ENCODE measurements at regions not wholly inside any gene's neighbourhood (a gene's known extent, or its start where the extent isn't known, plus 50 kb on each side); places are given as distances from the start of the nearest gene placed in this dataset.

GRCh38 chr4:67273666-67274065 lies 271.6 kb downstream of the CENPC start:
- Histone ChIP-seq H3K27ac (replicated peaks) (no peak overlapping the region), H3K4me3 (replicated peaks; ENCODE audit: insufficient read depth, low read length) (no peak overlapping the region), H3K27me3 (ENCODE audit: insufficient read depth, poor library complexity, severe bottlenecking) (no peaks in the 10 kb centered on the region)
- no peak for TF ChIP-seq REST (IDR thresholded peaks at IDR 0.05; ENCODE audit: insufficient replicate concordance, low read depth)
- TF ChIP-seq GABPA (IDR thresholded peaks at IDR 0.05; ENCODE audit: low read depth) = no peak
- no peak for TF ChIP-seq CTCF (IDR thresholded peaks at IDR 0.05; ENCODE audit: insufficient read depth, low read length)
- TF ChIP-seq POLR2AphosphoS5 (IDR thresholded peaks at IDR 0.05; ENCODE audit: low read depth) = no peak
- no peak for TF ChIP-seq SPI1 (IDR thresholded peaks at IDR 0.05; ENCODE audit: borderline replicate concordance, low read depth)
- no peak for DNase-seq (ENCODE audit: low read depth in 1 of 2, low spot score in 1 of 2)

- no peak overlapping the region for H3K4me3 ChIP-seq (replicated peaks; ENCODE audit: insufficient read depth, low read length)
- H3K27me3 ChIP-seq (ENCODE audit: insufficient read depth, poor library complexity, severe bottlenecking) = no peaks in the 10 kb centered on the region
- no peak overlapping the region for H3K27ac ChIP-seq (replicated peaks)
- no peak for TF ChIP-seq SPI1 (IDR thresholded peaks at IDR 0.05; ENCODE audit: borderline replicate concordance, low read depth)
- no peak for TF ChIP-seq REST (IDR thresholded peaks at IDR 0.05; ENCODE audit: insufficient replicate concordance, low read depth)
- no peak for TF ChIP-seq CTCF (IDR thresholded peaks at IDR 0.05; ENCODE audit: insufficient read depth, low read length)
- no peak for DNase-seq (ENCODE audit: low read depth in 1 of 2, low spot score in 1 of 2)
These were observed 283.3 kb downstream of the CENPC start for GRCh38 chr4:67261971-67262370.

GRCh38 chr4:67256388-67257043 lies 288.8 kb downstream of the CENPC start:
- Histone ChIP-seq H3K27me3 (ENCODE audit: insufficient read depth, poor library complexity, severe bottlenecking) (no peaks in the 10 kb centered on the region), H3K27ac (replicated peaks) (no peak overlapping the region), H3K4me3 (replicated peaks; ENCODE audit: insufficient read depth, low read length) (no peak overlapping the region)
- no peak for TF ChIP-seq CTCF (IDR thresholded peaks at IDR 0.05; ENCODE audit: insufficient read depth, low read length)
- TF ChIP-seq GABPA (IDR thresholded peaks at IDR 0.05; ENCODE audit: low read depth) = no peak
- TF ChIP-seq SPI1 (IDR thresholded peaks at IDR 0.05; ENCODE audit: borderline replicate concordance, low read depth) = no peak
- TF ChIP-seq REST (IDR thresholded peaks at IDR 0.05; ENCODE audit: insufficient replicate concordance, low read depth) = no peak
- TF ChIP-seq POLR2AphosphoS5 (IDR thresholded peaks at IDR 0.05; ENCODE audit: low read depth) = no peak
- DNase-seq (ENCODE audit: low read depth in 1 of 2, low spot score in 1 of 2) = no peak

Measured in HL-60 (cell line).